K562 (cell line): ENCODE measurements at regions not wholly inside any gene's neighbourhood (a gene's known extent, or its start where the extent isn't known, plus 50 kb on each side); places are given as distances from the start of the nearest gene placed in this dataset.

Experiments
- BCOR ChIP-seq: fragments of 450-650 bp; IDR thresholded peaks from 2 replicates; pipeline ENCODE4 v1.6.1; 2016
- CBX8 ChIP-seq: fragments of 200-600 bp; sonication (generic); IDR thresholded peaks from 2 replicates; pipeline ENCODE4 v1.6.1; 2012; ENCODE audit warnings: borderline replicate concordance, mixed run types, low read depth, mild to moderate bottlenecking, moderate library complexity, mixed read lengths, low read length, control low read depth, inconsistent platforms; ENCODE audit not compliant: poor library complexity, severe bottlenecking; ENCODE audit errors: extremely low read depth
- HDAC3 ChIP-seq: fragments of 450-650 bp; IDR thresholded peaks from 2 replicates; pipeline ENCODE4 v1.6.1; 2018; ENCODE audit warnings: borderline replicate concordance, mild to moderate bottlenecking, moderate library complexity; ENCODE audit not compliant: partially characterized antibody
- MAFF ChIP-seq: IDR thresholded peaks from 2 replicates; pipeline ENCODE4 v1.6.1; 2012; ENCODE audit warnings: low read length, improper control_type of control experiment
- RFX7 ChIP-seq: fragments of 250-450 bp; sonication (Bioruptor Pico); IDR thresholded peaks from 2 replicates; pipeline ENCODE4 v1.5.1; 2021; ENCODE audit warnings: mild to moderate bottlenecking
- ZNF316 ChIP-seq: fragments of 450-650 bp; IDR thresholded peaks from 2 replicates; pipeline ENCODE4 v1.6.1; 2016
- TF ChIP-seq, protein P1 (sequence below): IDR thresholded peaks from 2 replicates; pipeline ENCODE4 v1.6.1; 2011; ENCODE audit warnings: borderline replicate concordance, low read depth, mild to moderate bottlenecking, moderate library complexity, low read length; ENCODE audit not compliant: insufficient read depth, poor library complexity, severe bottlenecking
- TF ChIP-seq, protein P2 (sequence below): fragments of 250-450 bp; sonication (Bioruptor Pico); IDR thresholded peaks from 2 replicates; pipeline ENCODE4 v1.5.0; 2022; ENCODE audit warnings: mild to moderate bottlenecking
- TF ChIP-seq, protein P3 (sequence below): sonication (generic); formaldehyde crosslinking; IDR thresholded peaks from 2 replicates; pipeline ENCODE4 v1.8.1; 2023; ENCODE audit warnings: mild to moderate bottlenecking, missing genetic modification reagents

DNA sequence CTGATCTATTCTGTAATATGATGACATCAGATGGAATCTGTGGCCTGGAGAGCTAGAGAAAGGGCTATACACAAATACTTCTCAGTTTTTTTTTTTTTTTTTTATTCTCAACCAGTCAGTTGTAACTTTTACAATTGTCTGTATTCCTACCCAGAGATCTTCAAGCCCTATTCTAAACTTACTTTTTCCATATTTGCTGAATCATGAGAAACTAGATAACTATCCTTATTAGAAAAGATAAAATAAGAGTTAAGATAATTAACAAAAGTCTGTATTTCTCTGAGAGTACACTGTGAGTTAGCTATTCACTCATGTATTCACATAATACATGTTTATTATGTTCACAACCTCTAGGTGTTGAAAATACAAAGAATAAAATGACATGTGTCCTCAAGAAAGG lies 1575.9 kb downstream of the EFNA5 start (continued):
- TF ChIP-seq, protein P1, sequence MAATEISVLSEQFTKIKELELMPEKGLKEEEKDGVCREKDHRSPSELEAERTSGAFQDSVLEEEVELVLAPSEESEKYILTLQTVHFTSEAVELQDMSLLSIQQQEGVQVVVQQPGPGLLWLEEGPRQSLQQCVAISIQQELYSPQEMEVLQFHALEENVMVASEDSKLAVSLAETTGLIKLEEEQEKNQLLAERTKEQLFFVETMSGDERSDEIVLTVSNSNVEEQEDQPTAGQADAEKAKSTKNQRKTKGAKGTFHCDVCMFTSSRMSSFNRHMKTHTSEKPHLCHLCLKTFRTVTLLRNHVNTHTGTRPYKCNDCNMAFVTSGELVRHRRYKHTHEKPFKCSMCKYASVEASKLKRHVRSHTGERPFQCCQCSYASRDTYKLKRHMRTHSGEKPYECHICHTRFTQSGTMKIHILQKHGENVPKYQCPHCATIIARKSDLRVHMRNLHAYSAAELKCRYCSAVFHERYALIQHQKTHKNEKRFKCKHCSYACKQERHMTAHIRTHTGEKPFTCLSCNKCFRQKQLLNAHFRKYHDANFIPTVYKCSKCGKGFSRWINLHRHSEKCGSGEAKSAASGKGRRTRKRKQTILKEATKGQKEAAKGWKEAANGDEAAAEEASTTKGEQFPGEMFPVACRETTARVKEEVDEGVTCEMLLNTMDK, result no peak
- TF ChIP-seq MAFF, result peak; percentile 25; the same call in 1 of the 2 replicates
- no peak for TF ChIP-seq HDAC3
- no peak for TF ChIP-seq BCOR
- TF ChIP-seq ZNF316, result peak; percentile 69
- TF ChIP-seq, protein P2, sequence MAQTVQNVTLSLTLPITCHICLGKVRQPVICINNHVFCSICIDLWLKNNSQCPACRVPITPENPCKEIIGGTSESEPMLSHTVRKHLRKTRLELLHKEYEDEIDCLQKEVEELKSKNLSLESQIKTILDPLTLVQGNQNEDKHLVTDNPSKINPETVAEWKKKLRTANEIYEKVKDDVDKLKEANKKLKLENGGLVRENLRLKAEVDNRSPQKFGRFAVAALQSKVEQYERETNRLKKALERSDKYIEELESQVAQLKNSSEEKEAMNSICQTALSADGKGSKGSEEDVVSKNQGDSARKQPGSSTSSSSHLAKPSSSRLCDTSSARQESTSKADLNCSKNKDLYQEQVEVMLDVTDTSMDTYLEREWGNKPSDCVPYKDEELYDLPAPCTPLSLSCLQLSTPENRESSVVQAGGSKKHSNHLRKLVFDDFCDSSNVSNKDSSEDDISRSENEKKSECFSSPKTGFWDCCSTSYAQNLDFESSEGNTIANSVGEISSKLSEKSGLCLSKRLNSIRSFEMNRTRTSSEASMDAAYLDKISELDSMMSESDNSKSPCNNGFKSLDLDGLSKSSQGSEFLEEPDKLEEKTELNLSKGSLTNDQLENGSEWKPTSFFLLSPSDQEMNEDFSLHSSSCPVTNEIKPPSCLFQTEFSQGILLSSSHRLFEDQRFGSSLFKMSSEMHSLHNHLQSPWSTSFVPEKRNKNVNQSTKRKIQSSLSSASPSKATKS, result no peak
- no peak for TF ChIP-seq CBX8
- no peak for TF ChIP-seq RFX7 (CRISPR knock-in tag)
- TF ChIP-seq, protein P3, sequence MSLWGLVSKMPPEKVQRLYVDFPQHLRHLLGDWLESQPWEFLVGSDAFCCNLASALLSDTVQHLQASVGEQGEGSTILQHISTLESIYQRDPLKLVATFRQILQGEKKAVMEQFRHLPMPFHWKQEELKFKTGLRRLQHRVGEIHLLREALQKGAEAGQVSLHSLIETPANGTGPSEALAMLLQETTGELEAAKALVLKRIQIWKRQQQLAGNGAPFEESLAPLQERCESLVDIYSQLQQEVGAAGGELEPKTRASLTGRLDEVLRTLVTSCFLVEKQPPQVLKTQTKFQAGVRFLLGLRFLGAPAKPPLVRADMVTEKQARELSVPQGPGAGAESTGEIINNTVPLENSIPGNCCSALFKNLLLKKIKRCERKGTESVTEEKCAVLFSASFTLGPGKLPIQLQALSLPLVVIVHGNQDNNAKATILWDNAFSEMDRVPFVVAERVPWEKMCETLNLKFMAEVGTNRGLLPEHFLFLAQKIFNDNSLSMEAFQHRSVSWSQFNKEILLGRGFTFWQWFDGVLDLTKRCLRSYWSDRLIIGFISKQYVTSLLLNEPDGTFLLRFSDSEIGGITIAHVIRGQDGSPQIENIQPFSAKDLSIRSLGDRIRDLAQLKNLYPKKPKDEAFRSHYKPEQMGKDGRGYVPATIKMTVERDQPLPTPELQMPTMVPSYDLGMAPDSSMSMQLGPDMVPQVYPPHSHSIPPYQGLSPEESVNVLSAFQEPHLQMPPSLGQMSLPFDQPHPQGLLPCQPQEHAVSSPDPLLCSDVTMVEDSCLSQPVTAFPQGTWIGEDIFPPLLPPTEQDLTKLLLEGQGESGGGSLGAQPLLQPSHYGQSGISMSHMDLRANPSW (CRISPR knock-in tag), result no peak
- TF ChIP-seq, all 486 proteins: peak for 3
